ENCODE measurements at regions not wholly inside any gene's neighbourhood (a gene's known extent, or its start where the extent isn't known, plus 50 kb on each side); places are given as distances from the start of the nearest gene placed in this dataset.
"Not testable (repeated sequence)": the region's sequence is repeated elsewhere in the genome, so short reads cannot be mapped to it uniquely, and the experiment has no call there.

DNA sequence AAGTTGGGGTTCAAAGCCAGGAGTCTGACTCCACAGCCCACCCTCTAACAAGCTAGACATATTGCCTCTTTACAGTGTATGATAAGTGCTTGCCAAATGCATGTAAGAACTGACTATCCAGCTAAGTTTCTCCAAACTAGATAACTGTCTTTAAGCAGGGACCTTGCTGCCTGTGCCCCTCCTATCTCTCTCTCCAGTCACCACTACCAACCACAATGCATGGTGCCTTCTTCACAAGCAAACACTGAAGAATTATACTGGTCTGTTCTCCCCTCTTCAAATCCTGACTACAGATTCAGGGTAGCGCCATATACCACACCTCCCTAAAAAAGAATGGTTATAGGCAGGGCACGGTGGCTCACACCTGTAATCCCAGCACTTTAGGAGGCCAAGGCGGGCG, 55.3 kb upstream of the WIPF3 start:
- TF ChIP-seq, protein P1, sequence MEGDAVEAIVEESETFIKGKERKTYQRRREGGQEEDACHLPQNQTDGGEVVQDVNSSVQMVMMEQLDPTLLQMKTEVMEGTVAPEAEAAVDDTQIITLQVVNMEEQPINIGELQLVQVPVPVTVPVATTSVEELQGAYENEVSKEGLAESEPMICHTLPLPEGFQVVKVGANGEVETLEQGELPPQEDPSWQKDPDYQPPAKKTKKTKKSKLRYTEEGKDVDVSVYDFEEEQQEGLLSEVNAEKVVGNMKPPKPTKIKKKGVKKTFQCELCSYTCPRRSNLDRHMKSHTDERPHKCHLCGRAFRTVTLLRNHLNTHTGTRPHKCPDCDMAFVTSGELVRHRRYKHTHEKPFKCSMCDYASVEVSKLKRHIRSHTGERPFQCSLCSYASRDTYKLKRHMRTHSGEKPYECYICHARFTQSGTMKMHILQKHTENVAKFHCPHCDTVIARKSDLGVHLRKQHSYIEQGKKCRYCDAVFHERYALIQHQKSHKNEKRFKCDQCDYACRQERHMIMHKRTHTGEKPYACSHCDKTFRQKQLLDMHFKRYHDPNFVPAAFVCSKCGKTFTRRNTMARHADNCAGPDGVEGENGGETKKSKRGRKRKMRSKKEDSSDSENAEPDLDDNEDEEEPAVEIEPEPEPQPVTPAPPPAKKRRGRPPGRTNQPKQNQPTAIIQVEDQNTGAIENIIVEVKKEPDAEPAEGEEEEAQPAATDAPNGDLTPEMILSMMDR (IDR thresholded peaks at IDR 0.05), result not testable (repeated sequence)
- TF ChIP-seq POLR2A (IDR thresholded peaks at IDR 0.05), result not testable (repeated sequence)

Measured in testis (tissue), 2 donors.